SH-SY5Y (cell line): ENCODE measurements at regions not wholly inside any gene's neighbourhood (a gene's known extent, or its start where the extent isn't known, plus 50 kb on each side); places are given as distances from the start of the nearest gene placed in this dataset.

Experiments
- GATA2 ChIP-seq: IDR thresholded peaks from 2 replicates; pipeline ENCODE4 v1.6.1; 2011; ENCODE audit warnings: mild to moderate bottlenecking, low read depth, low read length
- GATA3 ChIP-seq: IDR thresholded peaks from 2 replicates; pipeline ENCODE4 v1.6.1; 2011; ENCODE audit warnings: low read depth, mild to moderate bottlenecking, low read length, moderate library complexity

DNA sequence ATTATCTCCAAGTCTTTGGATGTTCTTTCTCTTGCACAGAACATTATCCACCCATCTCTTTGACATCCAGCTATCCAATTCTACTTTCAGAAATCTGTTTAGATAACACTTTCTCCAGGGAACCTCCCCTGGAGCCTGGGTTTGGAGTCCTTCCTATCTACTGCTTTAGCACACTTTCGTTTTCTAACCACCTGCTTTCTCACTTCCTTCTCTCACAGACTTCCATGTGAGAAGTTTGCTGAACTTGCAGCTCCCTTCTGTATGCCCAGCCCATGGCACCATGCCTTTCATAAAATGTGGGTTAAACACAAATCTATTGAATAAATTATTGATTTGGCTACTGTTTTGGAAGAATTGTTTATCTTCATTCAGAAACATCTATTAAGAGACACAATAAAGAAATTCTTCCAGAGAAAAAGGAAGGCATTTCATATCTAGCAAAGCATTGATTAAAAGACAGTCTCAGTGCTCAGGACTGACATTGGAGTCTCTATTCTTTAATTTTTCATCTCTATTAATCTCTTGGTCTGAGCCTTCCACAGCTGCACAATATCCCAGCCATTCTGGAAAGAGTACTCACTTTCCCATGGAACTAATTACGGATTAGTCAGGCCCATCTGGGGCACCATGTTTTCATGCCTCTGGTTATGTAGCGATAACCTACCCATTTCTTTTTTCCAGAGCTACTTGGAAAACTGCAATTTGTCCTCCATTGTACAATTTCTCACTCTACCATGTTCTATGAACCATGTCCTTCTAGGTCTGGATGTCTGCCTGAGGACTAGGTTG is 1077.3 kb downstream of the SORCS3 start:
- TF ChIP-seq GATA2 (no peak), GATA3 (no peak)
